ENCODE measurements at regions not wholly inside any gene's neighbourhood (a gene's known extent, or its start where the extent isn't known, plus 50 kb on each side); places are given as distances from the start of the nearest gene placed in this dataset.

- Mint-ChIP-seq H3K36me3 (ENCODE audit: insufficient read depth in 1 of 3, low read depth in 3 of 3) (no peaks in the 10 kb centered on the region), H3K27ac (no peak overlapping the region), H3K4me3 (no peak overlapping the region), H3K27me3 (ENCODE audit: low read depth) (no peaks in the 10 kb centered on the region), H3K4me1 (peaks cover 17 to 21% of the 10 kb centered on the region in 2 experiments), H3K9me3 (no peaks in the 10 kb centered on the region)
- no peaks in the 10 kb centered on the region for H3K9me3 ChIP-seq (ENCODE audit: control insufficient read depth, low read depth, low read length)
- no peak overlapping the region for H4K91ac ChIP-seq (ENCODE audit: insufficient read length, low read depth, low read length)
- no peak for TF ChIP-seq CTCF (conservative IDR thresholded peaks at IDR 0.05)
- H2AFZ ChIP-seq (ENCODE audit: low read length) = no peak overlapping the region
- no peaks in the 10 kb centered on the region; the same call in 1 of the 2 replicates for H3K4me1 ChIP-seq (ENCODE audit: insufficient read depth, low read length)
- no peak overlapping the region for H3K9ac ChIP-seq (ENCODE audit: extremely low read depth, insufficient read length, low read length)
- no peak overlapping the region for H3K14ac ChIP-seq (ENCODE audit: insufficient read depth, low read length)
- no peaks in the 10 kb centered on the region for H3K27me3 ChIP-seq (ENCODE audit: insufficient read depth, low read length)
- no CpG with 5 or more reads among the region's 4 CpGs for WGBS (ENCODE audit: extremely low coverage, insufficient read length, low lambda C conversion rate)
- H3K23ac ChIP-seq (ENCODE audit: insufficient read length, low read depth, low read length) = no peak overlapping the region
- H2AK5ac ChIP-seq (ENCODE audit: insufficient read length, low read length) = no peak overlapping the region
- no peaks in the 10 kb centered on the region for H3K79me1 ChIP-seq (ENCODE audit: insufficient read depth, low read depth, low read length, poor library complexity, severe bottlenecking)
- no peak overlapping the region for H4K8ac ChIP-seq (replicated peaks; ENCODE audit: insufficient read length, low read depth, low read length)
- H3K18ac ChIP-seq (ENCODE audit: insufficient read length, low read depth, low read length) = no peak overlapping the region
- no peak for DNase-seq
- no peak overlapping the region for H3K56ac ChIP-seq (ENCODE audit: insufficient read length, low read depth, low read length)
- H3K4me2 ChIP-seq (ENCODE audit: insufficient read depth, insufficient read length, low read length) = no peak overlapping the region
- H3T11ph ChIP-seq (ENCODE audit: low read length) = no peak overlapping the region
- no peak overlapping the region for H2BK20ac ChIP-seq (ENCODE audit: low read depth, low read length, poor library complexity, severe bottlenecking)
- no peaks in the 10 kb centered on the region for H3K79me2 ChIP-seq (ENCODE audit: insufficient read depth, low read length)
- H2BK15ac ChIP-seq (ENCODE audit: low read depth, low read length) = no peak overlapping the region
- H4K5ac ChIP-seq (ENCODE audit: insufficient read length, low read depth, low read length) = no peak overlapping the region
- H3K27ac ChIP-seq (ENCODE audit: insufficient read length, low read depth, low read length) = no peak overlapping the region
- H2BK12ac ChIP-seq (ENCODE audit: insufficient read length, low read depth, low read length) = no peak overlapping the region
- H3K23me2 ChIP-seq (ENCODE audit: insufficient read length, low read depth, low read length, poor library complexity, severe bottlenecking) = no peaks in the 10 kb centered on the region
- H2BK5ac ChIP-seq (ENCODE audit: insufficient read length, low read length) = no peak overlapping the region
- H2BK120ac ChIP-seq (ENCODE audit: low read depth, low read length, poor library complexity, severe bottlenecking) = no peak overlapping the region
- no peaks in the 10 kb centered on the region for H4K20me1 ChIP-seq (ENCODE audit: control insufficient read depth, insufficient read depth, insufficient read length)
- no peak overlapping the region for H3K4ac ChIP-seq (ENCODE audit: low read depth, low read length)
These were observed 333.3 kb upstream of the HSF2 start for GRCh38 chr6:122066200-122066599.

Measured in H9 (cell line).